RWPE2 (cell line): ENCODE measurements at regions not wholly inside any gene's neighbourhood (a gene's known extent, or its start where the extent isn't known, plus 50 kb on each side); places are given as distances from the start of the nearest gene placed in this dataset.
"Not testable (repeated sequence)": the region's sequence is repeated elsewhere in the genome, so short reads cannot be mapped to it uniquely, and the experiment has no call there.

Experiments used
- ATAC-seq: fragments of 200-7000 bp; cut with Tn5 transposase; 3 replicates; pipeline ENCODE4 v1.9.1; 2021; ENCODE audit warnings: low read depth
- DNase-seq: peaks from one replicate; pipeline ENCODE4 v3.0.0-alpha.2; 2020; ENCODE audit warnings: low spot score
- H3K27ac ChIP-seq: fragments of 450-650 bp; 2 replicates; pipeline ENCODE4 v1.5.1; 2017; ENCODE audit warnings: mild to moderate bottlenecking; ENCODE audit not compliant: poor library complexity, severe bottlenecking
- H3K27me3 ChIP-seq: fragments of 250-450 bp; sonication (Bioruptor Pico); 2 replicates; pipeline ENCODE4 v1.5.1; 2021; ENCODE audit warnings: mild to moderate bottlenecking, moderate library complexity; ENCODE audit not compliant: insufficient read depth, poor library complexity, severe bottlenecking
- H3K36me3 ChIP-seq: fragments of 250-450 bp; sonication (Bioruptor Pico); 2 replicates; pipeline ENCODE4 v1.5.1; 2020; ENCODE audit warnings: low read depth, mild to moderate bottlenecking, moderate library complexity
- H3K4me1 ChIP-seq: fragments of 250-450 bp; sonication (Bioruptor Pico); 2 replicates; pipeline ENCODE4 v1.5.1; 2021; ENCODE audit warnings: mild to moderate bottlenecking, moderate library complexity; ENCODE audit not compliant: insufficient read depth, poor library complexity, severe bottlenecking
- H3K4me3 ChIP-seq: fragments of 250-450 bp; sonication (Bioruptor Pico); 2 replicates; pipeline ENCODE4 v1.5.1; 2021; ENCODE audit warnings: mild to moderate bottlenecking, moderate library complexity; ENCODE audit not compliant: severe bottlenecking
- H3K9me3 ChIP-seq: fragments of 250-450 bp; sonication (Bioruptor Pico); 2 replicates; pipeline ENCODE4 v1.5.1; 2021; ENCODE audit warnings: mild to moderate bottlenecking, moderate library complexity; ENCODE audit not compliant: severe bottlenecking
- CTCF ChIP-seq: fragments of 450-650 bp; IDR thresholded peaks from one replicate; pipeline ENCODE4 v1.5.1; 2017; ENCODE audit warnings: mild to moderate bottlenecking, moderate library complexity; ENCODE audit not compliant: poor library complexity, severe bottlenecking

GRCh38 chr14:43308421-43309110 is 1198.5 kb downstream of the FSCB start:
- H3K4me3 ChIP-seq: no peak overlapping the region
- DNase-seq (no peak), ATAC-seq (no peak)
- TF ChIP-seq CTCF: no peak
- no peak overlapping the region for H3K27ac ChIP-seq
- H3K36me3 ChIP-seq: no peaks in the 10 kb centered on the region
- H3K9me3 ChIP-seq: no peaks in the 10 kb centered on the region
- peaks cover 4% of the 10 kb centered on the region for H3K27me3 ChIP-seq
- no peaks in the 10 kb centered on the region for H3K4me1 ChIP-seq

- H3K27ac ChIP-seq: no peak overlapping the region
- no peak for DNase-seq
- ATAC-seq: no peak
- no peaks in the 10 kb centered on the region for H3K9me3 ChIP-seq
- TF ChIP-seq CTCF: no peak
- H3K27me3 ChIP-seq: peaks cover 4% of the 10 kb centered on the region
- no peak overlapping the region for H3K4me3 ChIP-seq
- no peaks in the 10 kb centered on the region for H3K36me3 ChIP-seq
- H3K4me1 ChIP-seq: no peaks in the 10 kb centered on the region
These were observed 1199.2 kb downstream of the FSCB start for GRCh38 chr14:43307836-43308235.

- Histone ChIP-seq H3K36me3 (no peaks in the 10 kb centered on the region), H3K4me3 (no peak overlapping the region), H3K4me1 (no peaks in the 10 kb centered on the region), H3K9me3 (no peaks in the 10 kb centered on the region), H3K27me3 (no peaks in the 10 kb centered on the region), H3K27ac (no peak overlapping the region)
- DNase-seq: no peak
- no peak for TF ChIP-seq CTCF
- ATAC-seq: no peak
These were observed 1201.0 kb downstream of the FSCB start for GRCh38 chr14:43306053-43306452.

- Histone ChIP-seq H3K4me3 (no peak overlapping the region), H3K36me3 (no peaks in the 10 kb centered on the region), H3K4me1 (no peaks in the 10 kb centered on the region), H3K9me3 (no peaks in the 10 kb centered on the region), H3K27ac (no peak overlapping the region), H3K27me3 (peaks cover 14% of the 10 kb centered on the region)
- ATAC-seq (no peak), DNase-seq (no peak)
- no peak for TF ChIP-seq CTCF
These were observed 1209.3 kb downstream of the FSCB start for GRCh38 chr14:43297794-43298193.

- H3K27ac ChIP-seq, H3K36me3 ChIP-seq, H3K4me3 ChIP-seq, DNase-seq, H3K4me1 ChIP-seq, ATAC-seq, H3K9me3 ChIP-seq: not testable (repeated sequence)
- H3K27me3 ChIP-seq: peaks cover 14% of the 10 kb centered on the region
These were observed 1211.0 kb downstream of the FSCB start for GRCh38 chr14:43296061-43296460.
